Stomach (tissue), 4 donors: ENCODE measurements at regions not wholly inside any gene's neighbourhood (a gene's known extent, or its start where the extent isn't known, plus 50 kb on each side); places are given as distances from the start of the nearest gene placed in this dataset.

Experiments
- EP300 ChIP-seq: sonication (generic); formaldehyde crosslinking; IDR thresholded peaks from one replicate; pipeline ENCODE4 v1.6.1; 2017; ENCODE audit warnings: antibody characterized with exemption
- POLR2A ChIP-seq, 4 donors: fragments of 450-650 bp; IDR thresholded peaks; one replicate each; pipeline ENCODE4 v1.6.1; 2016; ENCODE audit warnings: antibody characterized with exemption in 4 of 4, control low read depth in 2 of 4, mild to moderate bottlenecking in 1 of 4, moderate library complexity in 1 of 4
- TF ChIP-seq, protein P1 (sequence below), 7 experiments: fragments of 450-650 bp in 4 of 7; fragments of 200-600 bp in 3 of 7; sonication (generic) in 3 of 7; IDR thresholded peaks; one replicate each; pipeline ENCODE4 v1.5.1; 2016 to 2019; ENCODE audit warnings: antibody characterized with exemption in 7 of 7, control low read depth in 2 of 7, mild to moderate bottlenecking in 1 of 7

DNA sequence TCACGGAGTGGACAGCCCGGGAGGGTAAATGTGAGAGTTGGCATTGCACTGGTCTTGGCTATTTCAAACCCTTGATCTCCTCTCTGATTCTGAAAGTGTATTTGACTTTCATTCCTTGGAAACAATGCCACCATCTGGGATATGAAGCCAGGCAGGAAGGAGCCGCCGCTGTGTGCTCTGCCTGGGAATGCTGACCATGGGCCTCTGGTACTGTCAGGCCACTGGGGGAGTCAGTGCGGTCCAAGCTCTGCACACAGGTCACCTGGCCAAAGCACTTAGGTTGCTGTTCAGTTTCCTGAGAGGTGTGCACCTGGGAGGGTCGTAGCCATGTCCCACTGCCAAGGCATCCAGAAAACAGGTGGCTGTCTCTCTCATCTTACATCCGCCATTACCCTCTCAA is 68.5 kb upstream of the SHH start:
- TF ChIP-seq, protein P1, sequence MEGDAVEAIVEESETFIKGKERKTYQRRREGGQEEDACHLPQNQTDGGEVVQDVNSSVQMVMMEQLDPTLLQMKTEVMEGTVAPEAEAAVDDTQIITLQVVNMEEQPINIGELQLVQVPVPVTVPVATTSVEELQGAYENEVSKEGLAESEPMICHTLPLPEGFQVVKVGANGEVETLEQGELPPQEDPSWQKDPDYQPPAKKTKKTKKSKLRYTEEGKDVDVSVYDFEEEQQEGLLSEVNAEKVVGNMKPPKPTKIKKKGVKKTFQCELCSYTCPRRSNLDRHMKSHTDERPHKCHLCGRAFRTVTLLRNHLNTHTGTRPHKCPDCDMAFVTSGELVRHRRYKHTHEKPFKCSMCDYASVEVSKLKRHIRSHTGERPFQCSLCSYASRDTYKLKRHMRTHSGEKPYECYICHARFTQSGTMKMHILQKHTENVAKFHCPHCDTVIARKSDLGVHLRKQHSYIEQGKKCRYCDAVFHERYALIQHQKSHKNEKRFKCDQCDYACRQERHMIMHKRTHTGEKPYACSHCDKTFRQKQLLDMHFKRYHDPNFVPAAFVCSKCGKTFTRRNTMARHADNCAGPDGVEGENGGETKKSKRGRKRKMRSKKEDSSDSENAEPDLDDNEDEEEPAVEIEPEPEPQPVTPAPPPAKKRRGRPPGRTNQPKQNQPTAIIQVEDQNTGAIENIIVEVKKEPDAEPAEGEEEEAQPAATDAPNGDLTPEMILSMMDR (IDR thresholded peaks at IDR 0.05): no peak
- TF ChIP-seq POLR2A (IDR thresholded peaks at IDR 0.05) (no peak), EP300 (no peak)
